ENCODE measurements at regions not wholly inside any gene's neighbourhood (a gene's known extent, or its start where the extent isn't known, plus 50 kb on each side); places are given as distances from the start of the nearest gene placed in this dataset.

DNA sequence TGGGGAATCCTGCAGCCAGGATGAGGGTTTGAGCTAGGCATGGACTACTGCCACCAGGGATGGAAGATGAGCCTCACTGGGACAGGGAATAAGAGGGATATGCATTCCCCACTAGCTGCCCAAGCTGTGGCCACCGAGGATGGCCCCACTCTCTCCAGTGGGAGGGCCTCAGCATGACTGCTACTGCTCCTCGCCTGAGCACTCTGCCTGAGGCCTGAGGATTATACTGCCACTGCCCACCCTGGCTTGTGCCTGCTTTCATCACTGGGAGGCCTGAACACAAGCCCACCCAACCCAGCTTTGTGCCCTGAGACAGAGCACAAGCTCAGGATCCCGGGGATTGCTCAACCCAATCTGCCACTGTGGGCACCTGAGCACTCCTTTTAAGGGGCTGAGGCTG, 425.6 kb downstream of the RASEF start:
- H3K4me2 ChIP-seq (ENCODE audit: low read length) = no peak overlapping the region
- no peaks in the 10 kb centered on the region for H3K27me3 ChIP-seq (ENCODE audit: control insufficient read depth, low read length)
- H3K9me3 ChIP-seq (ENCODE audit: control insufficient read depth, insufficient read depth, low read length) = peaks cover 5% of the 10 kb centered on the region
- no peaks in the 10 kb centered on the region for H3K4me1 ChIP-seq (ENCODE audit: control insufficient read depth, low read length)
- no peaks in the 10 kb centered on the region for H3F3A ChIP-seq (ENCODE audit: control insufficient read depth, insufficient read depth)
- H3K79me2 ChIP-seq (ENCODE audit: control insufficient read depth, low read length) = no peaks in the 10 kb centered on the region
- TF ChIP-seq EZH2phosphoT487 (IDR thresholded peaks at IDR 0.05; ENCODE audit: borderline replicate concordance, low read length) = no peak
- TF ChIP-seq, protein P1, sequence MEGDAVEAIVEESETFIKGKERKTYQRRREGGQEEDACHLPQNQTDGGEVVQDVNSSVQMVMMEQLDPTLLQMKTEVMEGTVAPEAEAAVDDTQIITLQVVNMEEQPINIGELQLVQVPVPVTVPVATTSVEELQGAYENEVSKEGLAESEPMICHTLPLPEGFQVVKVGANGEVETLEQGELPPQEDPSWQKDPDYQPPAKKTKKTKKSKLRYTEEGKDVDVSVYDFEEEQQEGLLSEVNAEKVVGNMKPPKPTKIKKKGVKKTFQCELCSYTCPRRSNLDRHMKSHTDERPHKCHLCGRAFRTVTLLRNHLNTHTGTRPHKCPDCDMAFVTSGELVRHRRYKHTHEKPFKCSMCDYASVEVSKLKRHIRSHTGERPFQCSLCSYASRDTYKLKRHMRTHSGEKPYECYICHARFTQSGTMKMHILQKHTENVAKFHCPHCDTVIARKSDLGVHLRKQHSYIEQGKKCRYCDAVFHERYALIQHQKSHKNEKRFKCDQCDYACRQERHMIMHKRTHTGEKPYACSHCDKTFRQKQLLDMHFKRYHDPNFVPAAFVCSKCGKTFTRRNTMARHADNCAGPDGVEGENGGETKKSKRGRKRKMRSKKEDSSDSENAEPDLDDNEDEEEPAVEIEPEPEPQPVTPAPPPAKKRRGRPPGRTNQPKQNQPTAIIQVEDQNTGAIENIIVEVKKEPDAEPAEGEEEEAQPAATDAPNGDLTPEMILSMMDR (IDR thresholded peaks at IDR 0.05; ENCODE audit: low read depth, low read length, poor library complexity, severe bottlenecking) = no peak
- H3K36me3 ChIP-seq (ENCODE audit: control insufficient read depth, low read length) = no peaks in the 10 kb centered on the region
- no peaks in the 10 kb centered on the region for H4K20me1 ChIP-seq (ENCODE audit: control insufficient read depth, insufficient read depth, low read depth, low read length)
- H3K27ac ChIP-seq (ENCODE audit: low read depth, low read length) = no peak overlapping the region
- H3K4me3 ChIP-seq (ENCODE audit: low read length) = no peak overlapping the region
- H3K9me2 ChIP-seq (replicated peaks; ENCODE audit: control insufficient read depth, low read length) = no peaks in the 10 kb centered on the region

DNA sequence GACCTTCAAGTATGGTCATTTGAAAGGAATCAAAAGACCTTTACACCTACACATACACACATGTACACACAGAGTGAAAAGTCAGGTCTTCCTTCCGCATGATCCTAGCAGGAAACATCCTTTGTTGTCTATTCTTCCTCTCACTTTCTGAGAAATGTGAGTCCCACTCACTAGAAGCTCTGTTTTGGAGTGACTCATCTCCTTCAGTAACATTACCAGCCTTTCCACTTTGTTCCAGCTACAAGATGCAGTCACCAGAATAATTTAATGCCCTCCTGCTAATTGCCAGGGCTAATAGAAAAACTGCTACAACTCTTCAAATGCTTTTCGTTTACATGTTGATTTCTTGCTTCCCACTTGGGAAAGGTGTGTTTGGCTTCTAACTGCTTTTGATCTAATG, 417.3 kb downstream of the RASEF start:
- Histone ChIP-seq H3K9me3 (ENCODE audit: control insufficient read depth, insufficient read depth, low read length) (no peaks in the 10 kb centered on the region), H3K27me3 (ENCODE audit: control insufficient read depth, low read length) (no peaks in the 10 kb centered on the region), H3K4me3 (ENCODE audit: low read length) (no peak overlapping the region), H3K4me1 (ENCODE audit: control insufficient read depth, low read length) (no peaks in the 10 kb centered on the region), H4K20me1 (ENCODE audit: control insufficient read depth, insufficient read depth, low read depth, low read length) (no peaks in the 10 kb centered on the region), H3K9me2 (replicated peaks; ENCODE audit: control insufficient read depth, low read length) (no peaks in the 10 kb centered on the region), H3K27ac (ENCODE audit: low read depth, low read length) (no peak overlapping the region), H3K4me2 (ENCODE audit: low read length) (no peak overlapping the region), H3K36me3 (ENCODE audit: control insufficient read depth, low read length) (no peaks in the 10 kb centered on the region), H3F3A (ENCODE audit: control insufficient read depth, insufficient read depth) (no peaks in the 10 kb centered on the region), H3K79me2 (ENCODE audit: control insufficient read depth, low read length) (no peaks in the 10 kb centered on the region)
- TF ChIP-seq, protein P1 (IDR thresholded peaks at IDR 0.05; ENCODE audit: low read depth, low read length, poor library complexity, severe bottlenecking) = no peak
- no peak for TF ChIP-seq EZH2phosphoT487 (IDR thresholded peaks at IDR 0.05; ENCODE audit: borderline replicate concordance, low read length)

DNA sequence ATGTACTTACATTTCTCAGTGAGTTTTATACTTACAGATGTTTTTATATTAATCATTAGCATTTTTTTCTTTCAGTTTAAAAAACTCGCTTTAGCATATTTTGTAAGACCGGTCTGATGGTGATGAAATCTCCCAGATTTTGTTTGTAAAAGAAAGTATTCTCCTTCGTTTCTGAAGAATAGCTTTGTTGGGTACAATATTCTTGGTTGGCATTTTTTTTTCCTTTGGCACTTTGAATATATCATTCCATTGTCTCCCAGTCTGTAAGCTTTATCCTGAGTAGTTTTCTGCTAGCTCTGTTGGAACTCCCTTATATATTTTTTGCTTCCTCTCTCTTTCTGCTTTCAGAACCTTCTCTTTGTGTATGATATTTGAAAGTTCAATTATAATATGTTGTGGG, 412.6 kb downstream of the RASEF start:
- no peaks in the 10 kb centered on the region for H4K20me1 ChIP-seq (ENCODE audit: control insufficient read depth, insufficient read depth, low read depth, low read length)
- H3K4me3 ChIP-seq (ENCODE audit: low read length) = no peak overlapping the region
- H3K36me3 ChIP-seq (ENCODE audit: control insufficient read depth, low read length) = no peaks in the 10 kb centered on the region
- no peaks in the 10 kb centered on the region for H3K4me1 ChIP-seq (ENCODE audit: control insufficient read depth, low read length)
- no peaks in the 10 kb centered on the region for H3K9me2 ChIP-seq (replicated peaks; ENCODE audit: control insufficient read depth, low read length)
- no peaks in the 10 kb centered on the region for H3K27me3 ChIP-seq (ENCODE audit: control insufficient read depth, low read length)
- H3K9me3 ChIP-seq (ENCODE audit: control insufficient read depth, insufficient read depth, low read length) = no peaks in the 10 kb centered on the region
- no peaks in the 10 kb centered on the region for H3K79me2 ChIP-seq (ENCODE audit: control insufficient read depth, low read length)
- TF ChIP-seq, protein P1 (IDR thresholded peaks at IDR 0.05; ENCODE audit: low read depth, low read length, poor library complexity, severe bottlenecking) = no peak
- no peak for TF ChIP-seq EZH2phosphoT487 (IDR thresholded peaks at IDR 0.05; ENCODE audit: borderline replicate concordance, low read length)
- H3F3A ChIP-seq (ENCODE audit: control insufficient read depth, insufficient read depth) = no peaks in the 10 kb centered on the region
- H3K4me2 ChIP-seq (ENCODE audit: low read length) = no peak overlapping the region
- no peak overlapping the region for H3K27ac ChIP-seq (ENCODE audit: low read depth, low read length)

DNA sequence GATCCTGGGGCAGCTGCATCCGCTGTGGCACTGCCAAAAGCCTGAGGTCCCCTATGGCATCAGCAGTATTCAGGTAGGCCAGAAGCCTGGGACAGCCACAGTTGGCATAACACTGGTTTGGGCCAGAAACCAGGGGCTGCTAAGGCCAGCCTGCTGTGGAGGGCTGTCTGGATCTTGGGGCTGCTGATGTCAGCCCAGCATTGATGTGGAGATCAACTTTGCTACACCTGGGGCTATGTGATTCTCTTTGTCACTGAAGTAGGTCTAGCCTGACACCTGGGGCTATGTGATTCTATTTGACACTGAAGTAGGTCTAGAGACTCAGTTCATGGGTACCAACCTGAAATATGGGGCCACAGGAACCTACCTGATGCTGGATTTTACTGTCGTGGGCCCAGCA, 411.5 kb downstream of the RASEF start:
- no peaks in the 10 kb centered on the region for H3K9me2 ChIP-seq (replicated peaks; ENCODE audit: control insufficient read depth, low read length)
- H3K36me3 ChIP-seq (ENCODE audit: control insufficient read depth, low read length) = no peaks in the 10 kb centered on the region
- TF ChIP-seq EZH2phosphoT487 (IDR thresholded peaks at IDR 0.05; ENCODE audit: borderline replicate concordance, low read length) = no peak
- TF ChIP-seq, protein P1 (IDR thresholded peaks at IDR 0.05; ENCODE audit: low read depth, low read length, poor library complexity, severe bottlenecking) = no peak
- no peaks in the 10 kb centered on the region for H3F3A ChIP-seq (ENCODE audit: control insufficient read depth, insufficient read depth)
- no peaks in the 10 kb centered on the region for H3K9me3 ChIP-seq (ENCODE audit: control insufficient read depth, insufficient read depth, low read length)
- H3K27me3 ChIP-seq (ENCODE audit: control insufficient read depth, low read length) = no peaks in the 10 kb centered on the region
- no peak overlapping the region for H3K4me3 ChIP-seq (ENCODE audit: low read length)
- no peaks in the 10 kb centered on the region for H3K79me2 ChIP-seq (ENCODE audit: control insufficient read depth, low read length)
- no peak overlapping the region for H3K27ac ChIP-seq (ENCODE audit: low read depth, low read length)
- H3K4me2 ChIP-seq (ENCODE audit: low read length) = no peak overlapping the region
- H3K4me1 ChIP-seq (ENCODE audit: control insufficient read depth, low read length) = no peaks in the 10 kb centered on the region
- no peaks in the 10 kb centered on the region for H4K20me1 ChIP-seq (ENCODE audit: control insufficient read depth, insufficient read depth, low read depth, low read length)

Measured in DOHH2 (cell line).